Muscle of back (tissue), 3 donors: ENCODE measurements at regions not wholly inside any gene's neighbourhood (a gene's known extent, or its start where the extent isn't known, plus 50 kb on each side); places are given as distances from the start of the nearest gene placed in this dataset.
A peak's percentile ranks its signal among the peaks of the same experiment; 100 is the strongest.

Experiments
- DNase-seq, 3 donors: peaks; one replicate each; pipeline versions ENCODE4 v3.0.0 to v3.0.0-alpha.2; 2013

DNA sequence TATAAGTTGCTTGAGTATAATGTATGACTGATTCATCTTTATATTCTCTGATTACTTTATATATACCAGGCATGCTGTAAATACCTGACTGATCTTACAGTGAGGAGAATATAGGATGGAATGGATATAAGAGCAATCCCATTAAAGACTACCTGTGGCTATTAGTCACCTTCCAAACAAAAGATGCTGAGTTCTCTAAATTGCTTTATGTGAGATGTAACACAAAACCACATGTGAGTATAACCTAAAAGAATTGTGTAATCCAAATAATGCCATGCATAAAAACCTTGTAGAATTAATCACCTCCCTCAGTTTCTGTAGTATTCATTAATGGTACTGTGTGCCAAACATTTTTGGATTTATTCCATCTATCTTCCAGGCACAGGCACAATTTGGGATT is 134.6 kb upstream of the LRRC7 start:
- DNase-seq, result no peak

DNA sequence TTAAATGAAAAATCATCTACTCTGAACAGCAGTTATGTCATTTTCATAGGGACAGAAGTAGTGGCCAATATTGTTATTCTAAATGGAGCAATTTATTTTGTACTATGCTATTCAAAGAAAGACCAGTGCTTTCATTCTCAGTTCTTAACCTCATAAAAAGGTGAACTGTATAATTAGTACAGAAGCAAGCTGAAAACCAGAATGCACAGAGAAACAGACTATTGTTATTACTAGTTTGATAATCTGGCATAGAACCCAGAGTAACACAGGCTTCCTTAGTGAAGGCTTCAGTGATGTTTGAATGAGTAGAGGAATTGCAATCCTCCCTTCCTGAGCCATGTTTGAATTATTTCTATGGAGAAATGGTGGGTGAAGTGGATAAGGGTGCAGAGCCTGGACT is 131.6 kb upstream of the LRRC7 start:
- no peak for DNase-seq

GRCh38 chr1:69438056-69438795 is 129.5 kb upstream of the LRRC7 start:
- DNase-seq, result no peak

GRCh38 chr1:69441496-69441895 is 126.2 kb upstream of the LRRC7 start:
- no peak for DNase-seq

- DNase-seq, result no peak
Observed at GRCh38 chr1:69451196-69451595, 116.5 kb upstream of the LRRC7 start.

DNA sequence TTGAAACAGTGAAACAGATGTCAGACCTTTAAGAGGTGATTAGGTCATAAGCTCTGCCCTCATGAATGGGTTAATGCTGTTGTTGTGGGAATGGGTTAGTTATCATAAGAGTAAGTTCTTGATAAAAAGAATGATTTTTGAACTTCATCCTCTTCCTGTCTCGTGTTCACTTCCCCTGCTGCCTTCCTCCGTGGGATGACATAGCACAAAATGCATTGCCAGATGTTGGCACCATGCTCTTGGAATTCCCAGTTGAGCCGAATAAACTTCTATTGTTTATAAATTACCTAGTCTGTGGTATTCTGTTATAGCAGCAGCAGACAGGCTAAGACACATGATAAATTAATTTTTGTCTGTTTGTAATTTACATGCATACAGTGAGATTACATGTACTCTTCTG is 112.0 kb upstream of the LRRC7 start:
- DNase-seq, result no peak

GRCh38 chr1:69459244-69459643 is 108.5 kb upstream of the LRRC7 start:
- DNase-seq, result no peak

DNA sequence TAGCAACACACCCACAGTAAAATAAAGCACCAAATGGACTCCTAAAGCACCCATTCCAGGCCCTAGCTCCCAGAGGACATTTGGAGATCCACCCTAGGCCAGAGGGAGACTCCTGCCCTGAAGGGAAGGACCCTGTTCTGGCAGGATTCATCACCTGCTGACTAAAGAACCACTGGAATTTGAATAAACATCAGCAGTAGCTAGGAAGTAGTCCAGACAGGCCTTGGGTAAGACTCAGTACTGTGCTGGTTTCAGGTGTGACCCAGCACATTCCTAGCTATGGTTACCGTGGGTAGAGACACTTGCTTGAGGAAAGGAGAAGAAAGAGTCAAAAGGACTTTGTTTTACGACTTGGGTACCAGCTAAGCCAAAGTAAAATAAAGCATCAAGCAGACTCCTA is 92.7 kb upstream of the LRRC7 start:
- no peak for DNase-seq

GRCh38 chr1:69479734-69480133 is 88.0 kb upstream of the LRRC7 start:
- no peak for DNase-seq

DNA sequence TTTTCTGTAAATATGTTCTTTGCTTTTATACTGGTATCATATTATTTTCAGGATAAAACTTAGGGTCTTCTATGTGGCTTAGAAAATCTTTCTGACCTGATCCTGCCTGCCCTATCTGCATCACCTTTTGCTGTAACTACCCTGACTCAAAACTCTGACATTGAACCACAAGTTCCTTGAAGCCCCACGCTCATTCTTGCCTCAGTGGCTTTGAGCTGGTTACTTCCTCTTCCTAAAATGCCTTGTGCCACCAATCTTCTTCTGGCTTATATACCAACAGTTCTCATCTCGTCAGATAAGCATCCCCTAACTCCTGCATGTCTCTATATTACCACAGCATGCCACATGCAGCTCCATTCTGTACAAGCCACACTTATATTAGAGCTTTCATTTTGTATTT is 84.5 kb upstream of the LRRC7 start:
- DNase-seq, result no peak

- no peak for DNase-seq
Observed at GRCh38 chr1:69485616-69486015, 82.1 kb upstream of the LRRC7 start.

DNA sequence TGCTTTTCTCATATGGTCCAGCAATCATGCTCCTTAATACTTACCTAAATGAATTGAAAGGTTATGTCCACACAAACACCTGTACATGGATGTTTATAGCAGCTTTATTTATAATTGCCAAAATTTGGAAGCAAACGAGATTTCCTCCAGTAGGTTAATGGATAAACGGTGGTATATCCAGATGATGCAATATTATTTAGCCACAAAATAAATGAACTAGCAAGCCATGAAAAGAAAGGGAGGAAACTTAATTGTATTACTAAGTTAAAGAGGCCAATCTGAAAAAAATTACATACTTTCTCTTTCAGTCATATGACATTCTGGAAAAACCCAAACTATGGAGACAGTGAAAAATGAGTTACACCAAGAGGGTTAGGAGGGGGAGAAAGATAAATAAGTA is 76.3 kb upstream of the LRRC7 start:
- DNase-seq, result no peak

DNA sequence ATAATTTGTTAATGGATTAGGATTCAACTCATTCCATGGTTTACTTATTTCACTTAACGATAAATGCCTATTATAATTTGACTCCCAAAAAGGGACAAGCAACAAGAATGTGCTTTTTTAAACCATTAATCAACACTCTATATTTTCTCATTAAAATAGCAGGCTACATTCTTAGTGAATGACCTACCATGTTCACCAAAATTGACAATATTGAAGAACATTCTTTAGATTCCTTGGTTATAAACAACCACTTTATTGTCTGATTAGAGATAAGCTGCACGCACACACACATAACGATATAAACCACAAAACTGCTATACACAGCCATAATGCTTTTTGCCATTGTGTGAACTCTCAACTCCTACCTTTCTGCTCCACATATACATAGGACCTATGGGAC is 75.4 kb upstream of the LRRC7 start:
- DNase-seq, result no peak

DNA sequence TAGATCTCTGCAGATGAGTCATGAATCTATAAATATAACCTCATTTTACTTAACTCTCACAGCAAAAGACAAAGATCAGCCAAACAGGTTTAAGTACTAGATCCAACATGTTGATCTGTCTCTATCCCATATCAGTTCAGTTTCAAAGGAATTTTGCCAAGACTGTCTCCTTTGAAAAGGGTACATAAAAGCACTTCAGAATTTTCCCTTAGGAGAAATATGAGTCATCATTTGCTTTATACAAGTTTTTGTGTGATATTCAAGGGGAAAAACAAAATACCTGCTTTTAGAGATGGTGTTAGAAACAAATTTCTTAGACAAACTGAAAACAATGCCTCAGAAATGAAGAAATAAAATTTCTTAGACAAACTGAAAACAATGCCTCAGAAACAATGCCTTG is 73.5 kb upstream of the LRRC7 start:
- peak in 2 of 3 donors; percentile 10 to 47 for DNase-seq

DNA sequence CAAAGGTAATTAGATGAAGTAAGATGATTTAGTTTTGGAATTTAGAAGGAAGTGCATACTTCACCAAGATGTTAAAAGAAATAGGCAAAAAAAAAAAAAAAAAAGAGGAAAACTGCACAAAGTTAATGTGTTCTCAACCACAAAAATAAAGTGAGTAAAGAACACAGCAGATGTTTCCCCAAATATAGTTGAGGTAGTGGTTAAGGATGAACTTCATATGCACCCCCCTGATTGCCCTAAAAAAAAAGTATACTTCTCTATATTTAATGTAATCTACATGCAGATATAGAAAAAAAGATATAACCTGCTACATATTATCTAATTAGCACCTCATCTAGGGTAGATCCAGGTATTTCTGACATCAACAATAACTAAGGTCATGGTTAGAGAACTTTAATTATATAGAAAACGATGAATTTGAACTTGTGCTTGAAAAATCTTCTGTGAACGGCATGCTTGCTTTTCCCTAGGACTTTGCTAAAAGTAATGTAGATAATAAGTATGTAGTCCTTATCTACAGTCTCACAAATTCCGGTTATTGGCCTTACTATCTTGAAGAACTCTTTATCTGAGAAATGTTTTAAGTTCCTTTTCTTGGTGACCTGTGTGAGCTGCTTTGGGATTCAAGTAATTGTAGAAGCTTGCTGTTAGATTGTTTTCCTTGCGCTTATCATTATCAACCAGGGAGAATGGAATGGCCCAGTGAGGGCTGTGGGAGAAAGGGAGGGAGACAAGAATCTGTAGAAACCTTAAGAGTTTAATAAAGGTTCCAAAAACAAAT is 70.1 kb upstream of the LRRC7 start:
- DNase-seq, result no peak

GRCh38 chr1:69498711-69499110 is 69.0 kb upstream of the LRRC7 start:
- DNase-seq, result no peak

DNA sequence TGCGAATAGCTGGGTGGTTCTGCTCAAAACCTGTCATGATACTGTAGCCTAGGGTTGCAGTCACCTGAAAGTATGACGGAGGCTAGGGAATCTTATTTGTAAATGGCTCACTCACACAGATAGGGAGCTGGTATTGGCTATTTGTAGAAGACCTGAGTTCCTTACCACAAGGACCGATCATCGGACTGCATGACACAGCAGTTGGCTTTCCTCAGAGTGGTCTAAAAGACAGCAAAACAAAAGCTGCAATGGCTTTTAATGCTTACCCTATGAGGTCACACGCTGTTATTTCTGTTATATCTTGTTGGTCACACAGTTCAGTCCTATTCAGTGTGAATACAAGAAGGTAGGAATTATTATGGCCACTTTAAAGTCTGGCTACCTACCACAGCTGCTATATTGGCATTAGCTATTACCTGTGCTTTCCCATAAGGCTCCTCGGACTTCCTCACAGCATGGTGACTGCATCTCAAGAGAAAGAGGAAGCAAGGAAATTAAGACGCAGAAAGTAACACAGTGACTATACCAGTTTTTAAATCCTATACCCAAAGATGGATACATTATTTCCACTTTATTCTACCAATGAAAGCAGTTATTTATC is 68.4 kb upstream of the LRRC7 start:
- no peak for DNase-seq

- DNase-seq, result no peak
Observed at GRCh38 chr1:69502991-69503390, 64.7 kb upstream of the LRRC7 start.

GRCh38 chr1:69504730-69505252 is 62.9 kb upstream of the LRRC7 start:
- DNase-seq, result no peak

- no peak for DNase-seq
Observed at GRCh38 chr1:69506311-69506710, 61.4 kb upstream of the LRRC7 start.

- no peak for DNase-seq
Observed at GRCh38 chr1:69506721-69507120, 61.0 kb upstream of the LRRC7 start.

DNA sequence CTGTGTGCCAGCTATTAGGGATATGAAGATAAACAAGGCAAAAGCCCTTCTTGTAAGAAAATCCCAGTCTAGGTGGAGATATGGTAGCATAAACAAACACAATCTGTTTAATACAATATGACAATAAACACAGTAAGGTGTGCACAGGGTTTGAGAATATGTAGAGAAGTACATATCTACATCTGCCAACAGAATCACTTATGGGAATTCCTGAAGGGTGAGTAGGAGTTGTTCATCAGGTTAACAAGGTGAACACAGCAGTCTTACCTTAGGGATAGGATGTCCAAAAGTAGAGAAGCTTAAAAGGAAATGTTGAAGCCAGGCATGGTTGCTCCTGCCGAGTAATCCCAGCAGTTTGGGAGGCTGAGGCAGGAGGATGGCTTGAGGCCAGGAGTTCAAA is 57.7 kb upstream of the LRRC7 start:
- DNase-seq, result no peak
